ENCODE measurements at regions not wholly inside any gene's neighbourhood (a gene's known extent, or its start where the extent isn't known, plus 50 kb on each side); places are given as distances from the start of the nearest gene placed in this dataset.

DNA sequence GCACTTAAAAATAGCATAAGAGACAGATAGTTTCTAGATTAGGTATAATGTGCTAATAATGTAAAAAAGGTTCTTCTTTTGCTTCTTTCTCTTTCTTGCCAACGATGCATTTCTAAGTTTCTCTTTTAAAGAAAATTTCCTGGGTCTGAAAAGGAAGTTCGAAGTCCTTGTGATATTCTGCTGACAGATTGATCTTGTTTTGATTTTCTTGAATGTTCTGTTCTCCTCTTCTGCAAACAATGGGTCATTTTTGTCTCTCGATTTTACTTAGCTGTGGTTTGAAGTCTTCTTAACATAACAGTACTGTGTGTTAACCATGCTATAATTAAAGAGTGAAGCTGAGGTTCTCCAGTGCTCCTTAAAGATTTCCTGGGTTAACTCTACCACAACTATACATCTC, 61.1 kb upstream of the ACYP2 start:
- Mint-ChIP-seq H3K36me3 (ENCODE audit: insufficient read depth, unreplicated experiment) (peaks cover 4% of the 10 kb centered on the region), H3K4me1 (ENCODE audit: insufficient read depth, unreplicated experiment) (peaks cover 6% of the 10 kb centered on the region), H3K4me3 (ENCODE audit: unreplicated experiment) (no peak overlapping the region), H3K9me3 (ENCODE audit: unreplicated experiment) (no peaks in the 10 kb centered on the region), H3K27me3 (ENCODE audit: insufficient read depth, unreplicated experiment) (no peaks in the 10 kb centered on the region), H3K27ac (ENCODE audit: low read depth, unreplicated experiment) (no peak overlapping the region)
- TF ChIP-seq, protein P1, sequence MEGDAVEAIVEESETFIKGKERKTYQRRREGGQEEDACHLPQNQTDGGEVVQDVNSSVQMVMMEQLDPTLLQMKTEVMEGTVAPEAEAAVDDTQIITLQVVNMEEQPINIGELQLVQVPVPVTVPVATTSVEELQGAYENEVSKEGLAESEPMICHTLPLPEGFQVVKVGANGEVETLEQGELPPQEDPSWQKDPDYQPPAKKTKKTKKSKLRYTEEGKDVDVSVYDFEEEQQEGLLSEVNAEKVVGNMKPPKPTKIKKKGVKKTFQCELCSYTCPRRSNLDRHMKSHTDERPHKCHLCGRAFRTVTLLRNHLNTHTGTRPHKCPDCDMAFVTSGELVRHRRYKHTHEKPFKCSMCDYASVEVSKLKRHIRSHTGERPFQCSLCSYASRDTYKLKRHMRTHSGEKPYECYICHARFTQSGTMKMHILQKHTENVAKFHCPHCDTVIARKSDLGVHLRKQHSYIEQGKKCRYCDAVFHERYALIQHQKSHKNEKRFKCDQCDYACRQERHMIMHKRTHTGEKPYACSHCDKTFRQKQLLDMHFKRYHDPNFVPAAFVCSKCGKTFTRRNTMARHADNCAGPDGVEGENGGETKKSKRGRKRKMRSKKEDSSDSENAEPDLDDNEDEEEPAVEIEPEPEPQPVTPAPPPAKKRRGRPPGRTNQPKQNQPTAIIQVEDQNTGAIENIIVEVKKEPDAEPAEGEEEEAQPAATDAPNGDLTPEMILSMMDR (IDR thresholded peaks at IDR 0.05; ENCODE audit: unreplicated experiment): no peak
- POLR2A ChIA-PET: no interaction called here
- no peak for DNase-seq (ENCODE audit: unreplicated experiment)
- CTCF ChIA-PET: interaction anchor here (0.6 kb wide), 1 partner anchor 493 kb away, joined by 3 read pairs; no protein-coding TSS in a partner anchor
- intact Hi-C loops (cut with micrococcal nuclease): no loop called here
- no TSS peak for BruUV-seq (replicated peaks)

DNA sequence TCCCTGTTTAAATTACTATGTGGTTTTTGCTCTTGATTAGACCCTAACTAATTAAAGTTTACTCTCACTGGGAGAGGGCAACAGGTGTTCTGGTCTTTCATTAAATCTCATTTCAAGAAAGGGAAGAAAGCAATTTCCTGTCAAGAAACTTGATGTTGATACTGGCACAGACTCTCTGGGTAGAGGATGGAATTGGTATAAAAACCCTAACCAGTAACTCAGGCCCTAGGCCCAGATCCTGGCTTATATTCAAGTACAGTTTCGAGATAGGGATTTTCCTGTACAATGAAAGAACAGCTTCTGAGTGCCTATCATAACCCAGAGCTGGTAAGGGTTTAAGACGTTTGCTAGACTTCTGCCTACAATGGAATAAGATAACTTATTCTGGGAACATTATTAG, 61.6 kb upstream of the ACYP2 start:
- H3K4me1 Mint-ChIP-seq (ENCODE audit: insufficient read depth, unreplicated experiment): peaks cover 6% of the 10 kb centered on the region
- POLR2A ChIA-PET: interaction anchor here (1.0 kb wide), 1 partner anchor 10 kb away, joined by 3 read pairs; no protein-coding TSS in a partner anchor
- H3K27me3 Mint-ChIP-seq (ENCODE audit: insufficient read depth, unreplicated experiment): no peaks in the 10 kb centered on the region
- no peak overlapping the region for H3K27ac Mint-ChIP-seq (ENCODE audit: low read depth, unreplicated experiment)
- CTCF ChIA-PET: interaction anchor here (0.6 to 1.3 kb wide), 2 partner anchors 14 to 493 kb away, joined by 3 to 7 read pairs; no protein-coding TSS in a partner anchor
- no peak for DNase-seq (ENCODE audit: unreplicated experiment)
- peaks cover 4% of the 10 kb centered on the region for H3K36me3 Mint-ChIP-seq (ENCODE audit: insufficient read depth, unreplicated experiment)
- H3K9me3 Mint-ChIP-seq (ENCODE audit: unreplicated experiment): no peaks in the 10 kb centered on the region
- TF ChIP-seq, protein P1 (IDR thresholded peaks at IDR 0.05; ENCODE audit: unreplicated experiment): no peak
- intact Hi-C loops (cut with micrococcal nuclease): no loop called here
- no TSS peak for BruUV-seq (replicated peaks)
- no peak overlapping the region for H3K4me3 Mint-ChIP-seq (ENCODE audit: unreplicated experiment)

DNA sequence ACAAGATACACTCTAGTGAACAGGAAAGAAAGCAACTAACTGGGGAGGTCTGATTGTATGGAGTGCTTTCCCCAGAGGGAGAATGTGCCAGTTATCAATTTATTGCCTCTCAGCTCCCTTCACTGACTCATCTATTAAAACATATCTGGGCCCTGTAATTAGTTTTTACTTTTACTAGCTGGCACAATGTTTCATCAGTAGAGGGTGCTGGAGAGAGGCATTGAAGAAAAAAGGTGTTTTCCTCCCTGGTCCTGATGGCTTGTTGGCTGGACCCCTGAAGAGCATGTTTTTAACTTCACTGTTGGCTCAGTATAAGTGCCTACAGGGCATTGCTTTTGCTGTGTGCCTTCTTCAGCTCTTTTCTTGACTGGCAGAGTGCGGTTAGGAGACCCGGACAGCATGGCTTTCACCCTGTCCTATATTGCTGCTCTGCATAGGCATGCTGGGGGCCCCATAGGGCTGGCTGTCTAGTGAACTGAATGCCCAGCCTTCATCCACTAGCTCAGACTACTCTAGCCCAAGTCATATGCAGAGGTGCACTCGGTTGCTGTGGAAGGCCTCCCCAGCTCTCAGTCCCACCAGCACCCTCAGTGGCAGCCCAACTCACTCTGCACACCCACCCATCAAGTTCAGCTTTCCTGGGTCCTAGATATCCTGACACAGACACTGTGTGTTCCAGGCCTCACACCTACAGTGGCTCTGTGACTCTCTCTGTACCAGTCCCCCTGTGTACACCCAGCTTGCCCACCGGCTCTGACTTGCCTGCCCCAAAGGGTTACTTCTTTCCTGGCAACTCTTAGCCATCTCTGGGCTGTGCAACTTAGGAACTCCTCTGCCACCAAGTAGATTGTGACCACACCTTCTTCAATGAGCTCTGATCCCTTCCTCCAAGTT, 62.3 kb upstream of the ACYP2 start:
- Mint-ChIP-seq H3K36me3 (ENCODE audit: insufficient read depth, unreplicated experiment) (peaks cover 4% of the 10 kb centered on the region), H3K27ac (ENCODE audit: low read depth, unreplicated experiment) (no peak overlapping the region), H3K9me3 (ENCODE audit: unreplicated experiment) (no peaks in the 10 kb centered on the region), H3K4me3 (ENCODE audit: unreplicated experiment) (no peak overlapping the region), H3K27me3 (ENCODE audit: insufficient read depth, unreplicated experiment) (no peaks in the 10 kb centered on the region), H3K4me1 (ENCODE audit: insufficient read depth, unreplicated experiment) (peaks cover 6% of the 10 kb centered on the region)
- peak; percentile 41 for DNase-seq (ENCODE audit: unreplicated experiment)
- no TSS peak for BruUV-seq (replicated peaks)
- ChIA-PET CTCF (interaction anchor here (0.5 to 1.3 kb wide), 5 partner anchors 13 to 1370 kb away, joined by 3 to 7 read pairs (median 3); no protein-coding TSS in a partner anchor), POLR2A (interaction anchor here (0.7 to 1.0 kb wide), 2 partner anchors 11 kb away, joined by 3 read pairs; no protein-coding TSS in a partner anchor)
- intact Hi-C loops (cut with micrococcal nuclease): no loop called here
- TF ChIP-seq, protein P1 (IDR thresholded peaks at IDR 0.05; ENCODE audit: unreplicated experiment): no peak

DNA sequence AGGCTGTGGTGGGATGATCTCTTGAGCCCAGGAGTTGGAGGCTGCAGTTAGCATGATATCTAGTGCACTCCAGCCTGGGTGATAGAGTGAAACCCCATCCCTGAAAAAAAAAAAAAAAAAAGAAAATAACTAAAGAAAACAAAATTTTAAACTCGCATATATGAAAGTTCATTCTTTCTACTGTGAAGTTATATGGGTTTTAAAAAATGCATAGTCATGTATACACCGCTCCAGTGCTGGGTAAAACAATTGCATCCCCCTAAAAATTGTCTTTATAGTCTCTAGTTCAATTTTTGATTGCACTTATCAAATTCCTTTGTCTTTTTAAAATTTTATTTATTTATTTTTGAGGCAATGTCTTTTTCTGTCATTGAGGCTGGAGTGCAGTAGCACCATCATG, 65.0 kb upstream of the ACYP2 start:
- POLR2A ChIA-PET: no interaction called here
- CTCF ChIA-PET: no interaction called here
- Mint-ChIP-seq H3K27ac (ENCODE audit: low read depth, unreplicated experiment) (no peak overlapping the region), H3K27me3 (ENCODE audit: insufficient read depth, unreplicated experiment) (no peaks in the 10 kb centered on the region), H3K9me3 (ENCODE audit: unreplicated experiment) (no peaks in the 10 kb centered on the region), H3K4me3 (ENCODE audit: unreplicated experiment) (no peak overlapping the region), H3K36me3 (ENCODE audit: insufficient read depth, unreplicated experiment) (peaks cover 4% of the 10 kb centered on the region), H3K4me1 (ENCODE audit: insufficient read depth, unreplicated experiment) (peaks cover 14% of the 10 kb centered on the region)
- BruUV-seq (replicated peaks): no TSS peak
- TF ChIP-seq, protein P1 (IDR thresholded peaks at IDR 0.05; ENCODE audit: unreplicated experiment): no peak
- intact Hi-C loops (cut with micrococcal nuclease): no loop called here
- DNase-seq (ENCODE audit: unreplicated experiment): no peak

Data from MCF 10A (cell line).